ENCODE measurements at regions not wholly inside any gene's neighbourhood (a gene's known extent, or its start where the extent isn't known, plus 50 kb on each side); places are given as distances from the start of the nearest gene placed in this dataset.

- TF ChIP-seq CTCF (conservative IDR thresholded peaks at IDR 0.05; ENCODE audit: low read depth, low read length) (no peak), EZH2 (IDR thresholded peaks at IDR 0.05; ENCODE audit: borderline replicate concordance, low read depth, low read length, poor library complexity, severe bottlenecking) (no peak)
These were observed 116.9 kb upstream of the ENPEP start for GRCh38 chr4:110359076-110359475.

All from A673 (cell line).